ENCODE measurements at regions not wholly inside any gene's neighbourhood (a gene's known extent, or its start where the extent isn't known, plus 50 kb on each side); places are given as distances from the start of the nearest gene placed in this dataset.

DNA sequence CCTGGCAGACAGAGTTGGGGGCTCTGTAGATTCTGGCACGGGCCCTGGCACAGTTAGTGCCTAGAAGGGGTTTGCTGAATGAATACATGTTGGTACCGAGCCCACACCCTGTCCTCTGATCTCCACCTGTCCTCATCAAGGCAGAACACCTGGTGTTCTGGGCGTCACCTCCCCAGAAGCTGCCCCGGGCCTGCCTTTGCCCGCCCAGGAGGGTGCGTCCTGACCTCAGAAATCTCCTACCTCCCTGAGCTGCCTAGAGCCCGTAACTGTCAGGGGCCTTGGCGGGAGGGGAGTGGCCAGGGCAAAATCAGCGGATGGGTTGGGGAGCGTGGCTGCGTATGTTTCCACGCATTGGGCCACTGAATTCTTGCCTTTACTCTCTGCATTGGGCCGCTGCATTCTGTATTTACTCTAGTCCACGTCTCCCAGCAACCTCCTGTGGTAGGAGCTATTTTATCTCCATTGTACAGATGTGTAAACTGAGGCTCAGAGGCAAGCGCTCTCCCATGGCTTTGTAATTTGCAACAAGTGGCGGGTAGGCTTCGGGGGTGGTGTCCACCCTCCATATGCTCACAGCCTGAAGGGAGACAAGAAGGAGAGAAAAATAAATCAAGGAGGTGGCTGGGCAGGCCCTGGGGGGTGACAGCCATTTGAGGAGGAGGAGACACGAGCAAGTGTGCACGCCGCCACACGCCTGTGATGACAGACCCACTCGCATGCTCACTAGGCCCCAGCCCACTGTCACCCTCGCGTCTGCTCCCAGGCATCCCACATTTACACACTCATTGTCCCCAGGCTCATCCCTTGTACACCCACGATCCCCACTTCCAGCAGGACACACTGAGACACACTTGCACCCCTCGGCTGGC lies 95.7 kb upstream of the WNT4 start:
- CTCF ChIA-PET: no interaction called here
- no peak for DNase-seq (ENCODE audit: extremely low spot score)
- TF ChIP-seq, protein P1, sequence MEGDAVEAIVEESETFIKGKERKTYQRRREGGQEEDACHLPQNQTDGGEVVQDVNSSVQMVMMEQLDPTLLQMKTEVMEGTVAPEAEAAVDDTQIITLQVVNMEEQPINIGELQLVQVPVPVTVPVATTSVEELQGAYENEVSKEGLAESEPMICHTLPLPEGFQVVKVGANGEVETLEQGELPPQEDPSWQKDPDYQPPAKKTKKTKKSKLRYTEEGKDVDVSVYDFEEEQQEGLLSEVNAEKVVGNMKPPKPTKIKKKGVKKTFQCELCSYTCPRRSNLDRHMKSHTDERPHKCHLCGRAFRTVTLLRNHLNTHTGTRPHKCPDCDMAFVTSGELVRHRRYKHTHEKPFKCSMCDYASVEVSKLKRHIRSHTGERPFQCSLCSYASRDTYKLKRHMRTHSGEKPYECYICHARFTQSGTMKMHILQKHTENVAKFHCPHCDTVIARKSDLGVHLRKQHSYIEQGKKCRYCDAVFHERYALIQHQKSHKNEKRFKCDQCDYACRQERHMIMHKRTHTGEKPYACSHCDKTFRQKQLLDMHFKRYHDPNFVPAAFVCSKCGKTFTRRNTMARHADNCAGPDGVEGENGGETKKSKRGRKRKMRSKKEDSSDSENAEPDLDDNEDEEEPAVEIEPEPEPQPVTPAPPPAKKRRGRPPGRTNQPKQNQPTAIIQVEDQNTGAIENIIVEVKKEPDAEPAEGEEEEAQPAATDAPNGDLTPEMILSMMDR (IDR thresholded peaks at IDR 0.05; ENCODE audit: control extremely low read depth, extremely low read depth, low read depth, missing control alignments): no peak
- POLR2A ChIA-PET: no interaction called here

DNA sequence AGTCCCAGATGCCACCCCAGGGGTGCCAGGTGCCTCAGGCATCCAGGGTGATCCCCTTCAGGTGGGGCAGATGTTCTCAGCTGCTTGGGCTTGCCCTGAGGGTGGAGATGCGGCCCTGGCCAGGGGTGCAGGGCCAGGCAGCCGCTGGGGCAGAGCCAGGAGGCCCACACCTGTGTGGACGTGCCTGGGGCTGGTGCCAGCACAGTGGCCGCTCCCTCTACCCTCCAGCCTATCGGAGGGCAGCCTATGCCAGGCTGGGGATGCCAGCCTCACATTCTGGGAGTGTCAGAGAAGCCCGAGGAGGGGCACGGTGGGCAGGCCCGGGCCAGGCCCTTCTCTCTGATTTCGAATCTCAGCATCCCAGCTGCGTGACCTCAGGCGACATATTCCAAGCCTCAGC lies 96.5 kb upstream of the WNT4 start:
- TF ChIP-seq, protein P1 (IDR thresholded peaks at IDR 0.05; ENCODE audit: control extremely low read depth, extremely low read depth, low read depth, missing control alignments): no peak
- POLR2A ChIA-PET: no interaction called here
- CTCF ChIA-PET: no interaction called here
- no peak for DNase-seq (ENCODE audit: extremely low spot score)

DNA sequence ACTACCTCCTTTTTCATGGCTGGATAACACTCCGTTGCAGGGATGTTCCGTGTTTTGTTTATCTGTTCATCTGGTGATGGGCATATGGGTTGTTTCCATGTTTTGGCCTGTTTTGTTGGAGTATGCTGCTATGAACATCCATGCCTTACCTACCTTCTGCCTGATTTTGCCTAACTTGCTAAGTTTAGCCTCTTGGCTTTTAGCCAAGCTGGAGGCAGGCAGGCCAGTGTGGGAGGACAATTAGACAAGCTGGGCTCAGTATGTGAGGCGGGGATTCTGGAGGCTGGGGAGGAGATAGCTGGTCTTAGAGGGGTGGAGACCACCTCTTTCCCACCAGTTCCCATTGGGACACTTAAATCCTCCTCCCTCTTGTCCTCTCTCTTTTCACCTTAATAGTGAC lies 98.4 kb upstream of the WNT4 start:
- CTCF ChIA-PET: no interaction called here
- POLR2A ChIA-PET: no interaction called here
- DNase-seq (ENCODE audit: extremely low spot score): no peak
- TF ChIP-seq, protein P1 (IDR thresholded peaks at IDR 0.05; ENCODE audit: control extremely low read depth, extremely low read depth, low read depth, missing control alignments): no peak

DNA sequence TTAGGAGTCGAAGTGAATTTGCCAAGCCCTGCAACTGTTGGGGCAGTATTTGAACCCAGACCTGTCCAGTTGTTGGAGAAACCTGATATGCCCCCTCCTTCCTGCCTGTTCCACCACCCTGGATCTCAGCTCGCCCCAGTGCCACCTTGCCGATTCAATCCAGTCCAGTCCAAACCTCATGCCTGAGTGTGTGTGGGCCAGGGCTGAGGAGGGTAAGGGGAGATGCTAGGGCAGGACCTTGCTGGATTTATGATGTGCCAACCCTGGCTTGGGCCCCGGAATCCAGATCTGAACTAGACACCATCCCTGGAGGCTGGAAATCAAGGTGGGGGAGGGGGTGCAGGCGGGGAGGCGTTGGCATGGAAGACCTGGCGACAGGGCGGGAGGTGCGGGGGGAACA lies 98.9 kb upstream of the WNT4 start:
- ChIA-PET POLR2A (no interaction called here), CTCF (no interaction called here)
- DNase-seq (ENCODE audit: extremely low spot score): no peak
- TF ChIP-seq, protein P1 (IDR thresholded peaks at IDR 0.05; ENCODE audit: control extremely low read depth, extremely low read depth, low read depth, missing control alignments): no peak

DNA sequence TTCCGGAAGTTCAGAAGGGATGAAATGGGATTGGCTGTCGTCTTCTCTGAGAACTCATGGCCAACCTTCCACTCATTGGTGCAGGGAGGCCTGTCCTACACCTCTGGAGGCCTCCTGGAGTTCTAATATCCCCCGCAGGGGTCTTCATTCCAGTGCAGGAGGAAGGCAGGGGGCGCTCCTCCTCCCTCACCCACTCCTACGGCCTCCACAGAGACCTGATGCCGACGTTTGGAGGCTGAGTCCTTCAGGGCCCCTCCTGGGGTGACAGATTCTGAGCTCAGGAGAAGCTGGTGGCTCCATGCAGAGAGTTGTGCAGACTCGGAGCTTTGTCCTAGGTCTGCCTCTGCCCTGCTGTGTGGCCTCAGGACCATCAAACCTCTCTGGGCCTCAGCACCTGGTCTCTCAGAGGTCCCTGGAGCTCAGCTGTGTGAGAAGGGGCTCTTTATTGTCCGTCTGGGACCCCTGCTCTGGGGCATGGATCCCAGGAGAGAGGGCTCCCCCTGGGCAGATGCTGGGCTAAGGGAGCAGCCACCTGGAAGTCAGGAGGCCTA lies 102.3 kb upstream of the WNT4 start:
- CTCF ChIA-PET: no interaction called here
- no peak for DNase-seq (ENCODE audit: extremely low spot score)
- POLR2A ChIA-PET: no interaction called here
- TF ChIP-seq, protein P1 (IDR thresholded peaks at IDR 0.05; ENCODE audit: control extremely low read depth, extremely low read depth, low read depth, missing control alignments): no peak

DNA sequence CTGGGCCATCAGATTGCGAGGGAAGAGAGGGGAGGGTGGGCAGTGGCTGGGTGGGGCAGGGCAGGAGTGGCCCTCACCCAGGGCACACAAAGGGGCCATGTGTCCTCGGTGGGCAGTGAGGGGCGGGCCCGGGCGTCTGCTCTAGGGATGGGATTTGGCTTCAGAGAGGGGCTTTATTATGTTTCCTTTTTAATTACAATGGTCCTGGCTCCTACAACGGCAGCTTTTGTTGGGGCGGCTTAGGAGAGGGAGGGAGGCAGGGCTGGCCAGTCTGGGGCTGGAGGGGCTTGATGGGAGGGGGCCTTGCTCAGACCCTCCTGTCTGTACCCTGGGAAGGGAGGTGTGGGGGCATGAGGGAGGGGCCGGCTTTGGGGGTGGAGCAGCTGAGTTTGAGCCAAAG lies 102.8 kb upstream of the WNT4 start:
- POLR2A ChIA-PET: no interaction called here
- TF ChIP-seq, protein P1 (IDR thresholded peaks at IDR 0.05; ENCODE audit: control extremely low read depth, extremely low read depth, low read depth, missing control alignments): no peak
- CTCF ChIA-PET: interaction anchor here (0.8 kb wide), 1 partner anchor 31 kb away, joined by 3 read pairs; no protein-coding TSS in a partner anchor
- no peak for DNase-seq (ENCODE audit: extremely low spot score)

All from GM10248 (cell line).